Astrocyte of the cerebellum (primary cell): ENCODE measurements at regions not wholly inside any gene's neighbourhood (a gene's known extent, or its start where the extent isn't known, plus 50 kb on each side); places are given as distances from the start of the nearest gene placed in this dataset.

ENCODE experiments used
- DNase-seq: peaks from one replicate; pipeline ENCODE4 v3.0.0-alpha.2; 2011; ENCODE audit warnings: low read depth
- H3K4me3 ChIP-seq: 2 replicates; pipeline ENCODE4 v1.5.1; 2011; ENCODE audit warnings: mild to moderate bottlenecking, low read depth, low read length, moderate library complexity
- in situ Hi-C: cut with HindIII; loops from 2 replicates; pipeline ENCODE4 v1.10.0; 2017; ENCODE audit warnings: low sequenced_read_pairs
- TF ChIP-seq, protein P1 (sequence below): IDR thresholded peaks from 2 replicates; pipeline ENCODE4 v1.5.1; 2012; ENCODE audit warnings: low read length, low read depth, moderate library complexity, mild to moderate bottlenecking; ENCODE audit errors: missing control alignments

DNA sequence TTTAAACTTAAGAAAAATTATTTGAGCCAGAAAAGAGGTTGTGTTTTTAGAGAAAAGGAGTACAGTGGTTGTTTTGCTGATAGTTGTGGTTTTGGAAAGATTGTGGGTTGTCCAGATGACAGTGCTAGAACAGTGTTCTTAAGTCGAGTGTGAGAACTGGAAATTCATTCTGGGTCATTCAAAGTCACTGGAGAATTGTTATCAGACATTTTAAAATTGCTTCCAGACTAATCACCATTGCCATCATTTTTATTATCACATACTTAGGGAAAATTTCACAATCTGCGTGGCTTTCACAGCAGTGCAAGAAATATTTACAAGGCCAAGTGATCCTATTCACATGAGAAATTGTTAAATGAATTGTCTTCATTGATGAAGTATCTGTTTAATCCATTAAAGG lies 242.2 kb upstream of the DDI1 start:
- DNase-seq = no peak
- in situ Hi-C loops = no loop called here
- TF ChIP-seq, protein P1, sequence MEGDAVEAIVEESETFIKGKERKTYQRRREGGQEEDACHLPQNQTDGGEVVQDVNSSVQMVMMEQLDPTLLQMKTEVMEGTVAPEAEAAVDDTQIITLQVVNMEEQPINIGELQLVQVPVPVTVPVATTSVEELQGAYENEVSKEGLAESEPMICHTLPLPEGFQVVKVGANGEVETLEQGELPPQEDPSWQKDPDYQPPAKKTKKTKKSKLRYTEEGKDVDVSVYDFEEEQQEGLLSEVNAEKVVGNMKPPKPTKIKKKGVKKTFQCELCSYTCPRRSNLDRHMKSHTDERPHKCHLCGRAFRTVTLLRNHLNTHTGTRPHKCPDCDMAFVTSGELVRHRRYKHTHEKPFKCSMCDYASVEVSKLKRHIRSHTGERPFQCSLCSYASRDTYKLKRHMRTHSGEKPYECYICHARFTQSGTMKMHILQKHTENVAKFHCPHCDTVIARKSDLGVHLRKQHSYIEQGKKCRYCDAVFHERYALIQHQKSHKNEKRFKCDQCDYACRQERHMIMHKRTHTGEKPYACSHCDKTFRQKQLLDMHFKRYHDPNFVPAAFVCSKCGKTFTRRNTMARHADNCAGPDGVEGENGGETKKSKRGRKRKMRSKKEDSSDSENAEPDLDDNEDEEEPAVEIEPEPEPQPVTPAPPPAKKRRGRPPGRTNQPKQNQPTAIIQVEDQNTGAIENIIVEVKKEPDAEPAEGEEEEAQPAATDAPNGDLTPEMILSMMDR = no peak
- no peak overlapping the region for H3K4me3 ChIP-seq

GRCh38 chr11:103798026-103798425 lies 238.4 kb upstream of the DDI1 start:
- in situ Hi-C loops = no loop called here
- TF ChIP-seq, protein P1 = no peak
- H3K4me3 ChIP-seq = no peak overlapping the region
- DNase-seq = no peak

GRCh38 chr11:103798446-103798845 lies 238.0 kb upstream of the DDI1 start:
- in situ Hi-C loops = no loop called here
- DNase-seq = no peak

DNA sequence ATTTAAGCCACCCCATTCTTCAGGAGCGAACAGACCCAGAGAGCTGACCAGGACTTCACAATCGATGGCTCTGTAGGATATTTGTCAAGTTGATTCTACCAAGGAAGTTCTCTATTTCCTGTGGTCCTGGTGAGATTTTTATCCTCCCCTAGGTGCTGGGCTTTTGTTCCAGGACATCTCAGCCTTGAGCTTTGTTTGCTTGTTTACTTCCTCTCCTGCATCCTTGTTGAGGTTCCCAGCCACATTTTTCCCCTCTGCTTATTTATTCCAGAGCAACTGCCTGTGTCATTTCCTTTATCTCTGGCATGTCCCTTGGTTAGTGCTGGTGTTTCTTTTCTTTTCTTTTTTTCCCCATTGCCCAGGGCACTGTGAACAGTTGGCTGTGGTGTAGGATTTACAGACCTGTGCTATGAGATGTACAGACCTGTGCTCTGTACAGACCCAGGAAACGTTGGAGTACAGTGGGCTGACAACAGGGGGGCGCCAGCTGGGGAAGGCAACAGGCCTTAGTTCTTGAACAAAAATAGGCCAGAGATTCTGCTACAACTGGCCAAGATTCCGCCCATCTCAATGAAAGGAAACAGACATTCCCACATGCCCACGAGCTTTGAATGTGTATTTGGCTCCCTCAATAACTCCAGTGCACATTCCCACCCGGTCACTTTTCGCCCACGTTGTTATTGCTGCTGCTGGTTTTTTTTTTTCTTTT lies 235.9 kb upstream of the DDI1 start:
- TF ChIP-seq, protein P1 = no peak
- in situ Hi-C loops = loop anchor here (10.0 kb wide), 1 partner anchor 364 kb away; the partner anchor contains the start of gene PDGFD
- no peak for DNase-seq
- no peak overlapping the region for H3K4me3 ChIP-seq

More at GRCh38 chr11:103798446-103798845, 238.0 kb upstream of the DDI1 start:
- H3K4me3 ChIP-seq = no peak overlapping the region
- TF ChIP-seq, protein P1 = no peak

- TF ChIP-seq, protein P1 = no peak
- in situ Hi-C loops = loop anchor here (10.0 kb wide), 1 partner anchor 362 kb away; the partner anchor contains the start of gene PDGFD
These were observed 233.4 kb upstream of the DDI1 start for GRCh38 chr11:103803062-103803461.

GRCh38 chr11:103805688-103806009 lies 230.8 kb upstream of the DDI1 start:
- TF ChIP-seq, protein P1 = no peak
- H3K4me3 ChIP-seq = no peak overlapping the region
- DNase-seq = no peak
- in situ Hi-C loops = loop anchor here (10.0 kb wide), 1 partner anchor 359 kb away; the partner anchor contains the start of gene PDGFD

More at GRCh38 chr11:103803062-103803461, 233.4 kb upstream of the DDI1 start:
- H3K4me3 ChIP-seq = no peak overlapping the region
- no peak for DNase-seq
